ENCODE measurements at regions not wholly inside any gene's neighbourhood (a gene's known extent, or its start where the extent isn't known, plus 50 kb on each side); places are given as distances from the start of the nearest gene placed in this dataset.

GRCh38 chr7:115704884-115705283 lies 325.7 kb downstream of the TFEC start:
- Mint-ChIP-seq H3K27me3 (no peaks in the 10 kb centered on the region), H3K36me3 (no peaks in the 10 kb centered on the region), H3K4me3 (no peak overlapping the region), H3K27ac (no peak overlapping the region), H3K4me1 (no peaks in the 10 kb centered on the region), H3K9me3 (no peaks in the 10 kb centered on the region)
- DNase-seq: no peak

DNA sequence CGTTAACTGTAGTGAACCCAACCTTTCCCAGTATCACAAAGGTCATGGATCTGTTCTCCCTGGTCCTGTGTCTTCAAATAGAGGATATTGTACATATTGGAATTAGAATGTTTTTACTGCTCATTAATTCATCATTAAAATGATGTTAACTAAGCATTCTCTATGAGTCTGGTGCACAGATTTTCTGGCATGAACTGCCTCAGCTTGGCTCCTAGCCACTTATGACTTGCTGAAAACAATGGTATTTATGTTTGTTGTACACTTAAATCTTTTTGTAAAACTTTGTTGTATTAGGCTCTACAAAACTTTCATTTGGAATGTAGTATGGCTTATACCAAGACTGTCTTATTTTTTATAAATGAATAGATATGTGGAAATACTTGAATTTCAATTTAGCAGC lies 329.4 kb downstream of the TFEC start:
- Mint-ChIP-seq H3K9me3 (no peaks in the 10 kb centered on the region), H3K27me3 (no peaks in the 10 kb centered on the region), H3K27ac (no peak overlapping the region), H3K36me3 (no peaks in the 10 kb centered on the region), H3K4me1 (no peaks in the 10 kb centered on the region), H3K4me3 (no peak overlapping the region)
- DNase-seq: no peak

- no peak overlapping the region for H3K4me3 Mint-ChIP-seq
Measured at GRCh38 chr7:115694424-115694823, 336.1 kb downstream of the TFEC start.

DNA sequence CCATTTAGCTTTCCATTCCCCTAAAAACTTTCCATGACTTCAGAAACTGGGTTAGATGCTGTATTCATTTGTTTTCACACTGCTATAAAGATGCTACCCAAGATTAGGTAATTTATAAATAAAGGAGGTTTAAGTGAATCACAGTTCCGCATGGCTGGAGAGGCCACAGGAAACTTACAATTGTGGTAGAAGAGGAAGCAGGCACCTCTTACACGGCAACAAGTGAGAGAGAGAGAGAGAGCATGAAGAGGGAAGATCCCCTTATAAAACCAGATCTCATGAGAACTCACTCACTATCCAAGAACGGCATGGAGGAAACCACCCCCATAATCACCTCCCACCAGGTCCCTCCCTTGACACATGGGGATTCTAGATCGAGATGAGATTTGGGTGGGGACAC lies 336.8 kb downstream of the TFEC start:
- Mint-ChIP-seq H3K9me3 (no peaks in the 10 kb centered on the region), H3K27ac (no peak overlapping the region), H3K4me3 (no peak overlapping the region), H3K27me3 (no peaks in the 10 kb centered on the region), H3K36me3 (no peaks in the 10 kb centered on the region), H3K4me1 (no peaks in the 10 kb centered on the region)
- DNase-seq: no peak

More at GRCh38 chr7:115694424-115694823, 336.1 kb downstream of the TFEC start:
- H3K4me1 Mint-ChIP-seq: no peaks in the 10 kb centered on the region
- H3K27ac Mint-ChIP-seq: no peak overlapping the region
- no peak for DNase-seq
- no peaks in the 10 kb centered on the region for H3K36me3 Mint-ChIP-seq
- no peaks in the 10 kb centered on the region for H3K9me3 Mint-ChIP-seq
- no peaks in the 10 kb centered on the region for H3K27me3 Mint-ChIP-seq

- no peaks in the 10 kb centered on the region for H3K27me3 Mint-ChIP-seq
- DNase-seq: no peak
- no peak overlapping the region for H3K4me3 Mint-ChIP-seq
- H3K9me3 Mint-ChIP-seq: no peaks in the 10 kb centered on the region
- no peaks in the 10 kb centered on the region for H3K36me3 Mint-ChIP-seq
- H3K4me1 Mint-ChIP-seq: no peaks in the 10 kb centered on the region
- H3K27ac Mint-ChIP-seq: no peak overlapping the region
Measured at GRCh38 chr7:115689941-115690340, 340.6 kb downstream of the TFEC start.

DNA sequence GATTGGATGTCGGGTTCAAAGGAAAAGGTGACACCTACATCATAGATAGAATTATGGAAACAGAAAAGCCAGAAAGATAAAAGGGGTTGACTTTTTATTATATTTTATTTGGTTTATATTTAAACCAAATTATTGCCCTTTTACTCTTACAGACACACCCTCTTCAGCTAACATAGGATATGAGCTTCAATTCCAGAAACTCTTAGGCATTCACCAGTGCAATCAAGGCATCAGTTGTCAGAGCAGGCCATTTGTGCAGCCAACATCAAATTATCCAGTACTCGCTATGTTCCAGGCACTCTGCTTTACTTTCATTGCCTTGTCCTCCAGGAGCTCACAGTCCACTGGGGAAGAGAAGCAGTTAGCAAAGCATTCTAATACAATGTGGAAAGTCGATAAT lies 347.5 kb downstream of the TFEC start:
- H3K27ac Mint-ChIP-seq: no peak overlapping the region
- no peaks in the 10 kb centered on the region for H3K4me1 Mint-ChIP-seq
- no peaks in the 10 kb centered on the region for H3K9me3 Mint-ChIP-seq
- no peaks in the 10 kb centered on the region for H3K36me3 Mint-ChIP-seq
- no peak overlapping the region for H3K4me3 Mint-ChIP-seq
- no peak for DNase-seq
- H3K27me3 Mint-ChIP-seq: no peaks in the 10 kb centered on the region

DNA sequence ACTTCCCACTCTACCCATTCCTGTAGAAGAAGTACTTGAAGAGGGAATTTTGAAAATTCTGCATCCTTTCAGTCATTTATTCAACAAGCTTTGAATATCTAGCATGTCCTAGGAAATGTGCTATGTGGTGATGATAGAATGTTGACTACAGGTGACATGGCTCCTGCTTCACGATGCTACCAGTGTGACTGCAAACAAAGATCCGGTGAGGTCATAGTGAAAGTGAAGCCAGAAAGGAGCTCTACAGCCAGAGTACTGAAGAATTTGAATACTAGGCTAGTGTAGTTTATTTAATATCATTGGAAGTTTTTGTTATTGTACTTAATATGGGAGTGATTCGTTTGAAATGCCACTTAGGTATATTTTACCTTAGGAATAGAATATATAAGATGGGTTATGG lies 348.1 kb downstream of the TFEC start:
- no peaks in the 10 kb centered on the region for H3K9me3 Mint-ChIP-seq
- H3K27ac Mint-ChIP-seq: no peak overlapping the region
- no peaks in the 10 kb centered on the region for H3K27me3 Mint-ChIP-seq
- no peaks in the 10 kb centered on the region for H3K36me3 Mint-ChIP-seq
- no peak overlapping the region for H3K4me3 Mint-ChIP-seq
- H3K4me1 Mint-ChIP-seq: no peaks in the 10 kb centered on the region
- no peak for DNase-seq

DNA sequence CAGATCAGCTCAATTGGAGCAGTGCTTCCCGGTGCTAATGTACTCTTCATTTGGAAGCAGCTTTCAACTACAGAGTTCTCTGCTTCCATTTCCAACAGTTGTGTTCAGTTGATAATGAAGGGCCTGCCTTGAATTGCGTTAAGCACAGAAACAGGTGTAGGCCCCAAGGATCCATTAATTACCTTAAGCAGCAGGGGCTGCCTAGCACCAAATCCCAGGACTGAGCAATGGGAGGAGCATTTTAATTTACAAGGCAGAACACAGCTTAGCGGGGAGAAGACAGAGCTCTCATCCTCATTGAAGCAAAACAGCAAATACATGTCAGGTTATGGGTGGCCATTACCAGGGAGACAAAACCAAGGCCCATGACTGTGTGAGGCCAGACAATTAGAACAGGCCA lies 349.6 kb downstream of the TFEC start:
- Mint-ChIP-seq H3K27me3 (no peaks in the 10 kb centered on the region), H3K9me3 (no peaks in the 10 kb centered on the region), H3K36me3 (no peaks in the 10 kb centered on the region), H3K4me3 (no peak overlapping the region), H3K27ac (no peak overlapping the region), H3K4me1 (no peaks in the 10 kb centered on the region)
- no peak for DNase-seq

- H3K4me1 Mint-ChIP-seq: no peaks in the 10 kb centered on the region
- H3K36me3 Mint-ChIP-seq: no peaks in the 10 kb centered on the region
- H3K27ac Mint-ChIP-seq: no peak overlapping the region
- no peaks in the 10 kb centered on the region for H3K27me3 Mint-ChIP-seq
- no peak for DNase-seq
- H3K9me3 Mint-ChIP-seq: no peaks in the 10 kb centered on the region
- no peak overlapping the region for H3K4me3 Mint-ChIP-seq
Measured at GRCh38 chr7:115679976-115680375, 350.6 kb downstream of the TFEC start.

DNA sequence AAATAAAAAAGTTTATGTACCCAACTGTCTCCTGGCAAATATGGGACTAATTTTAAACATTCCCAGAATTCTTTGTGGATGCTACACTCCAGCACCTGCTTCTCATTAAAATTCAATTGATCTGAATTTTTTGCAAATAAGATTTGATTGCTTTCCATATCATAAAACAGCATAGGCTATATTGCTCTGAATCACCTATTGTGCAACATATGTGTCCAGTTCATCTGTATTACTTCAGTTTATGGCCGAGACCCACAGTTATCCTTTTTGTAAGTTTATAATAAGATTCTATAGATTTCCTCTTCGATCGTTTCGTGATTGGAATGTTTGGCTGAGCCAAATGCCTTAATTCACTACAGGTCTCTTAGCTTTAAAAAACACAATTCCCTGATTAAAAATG lies 351.1 kb downstream of the TFEC start:
- no peaks in the 10 kb centered on the region for H3K9me3 Mint-ChIP-seq
- H3K4me3 Mint-ChIP-seq: no peak overlapping the region
- H3K4me1 Mint-ChIP-seq: no peaks in the 10 kb centered on the region
- H3K27ac Mint-ChIP-seq: no peak overlapping the region
- no peak for DNase-seq
- H3K27me3 Mint-ChIP-seq: no peaks in the 10 kb centered on the region
- H3K36me3 Mint-ChIP-seq: no peaks in the 10 kb centered on the region

- H3K4me1 Mint-ChIP-seq: no peaks in the 10 kb centered on the region
- H3K27ac Mint-ChIP-seq: no peak overlapping the region
- no peaks in the 10 kb centered on the region for H3K27me3 Mint-ChIP-seq
- DNase-seq: no peak
- no peak overlapping the region for H3K4me3 Mint-ChIP-seq
- no peaks in the 10 kb centered on the region for H3K36me3 Mint-ChIP-seq
- no peaks in the 10 kb centered on the region for H3K9me3 Mint-ChIP-seq
Measured at GRCh38 chr7:115678086-115678982, 352.2 kb downstream of the TFEC start.

GRCh38 chr7:115676707-115677106 lies 353.9 kb downstream of the TFEC start:
- no peak for DNase-seq
- no peak overlapping the region for H3K27ac Mint-ChIP-seq
- no peaks in the 10 kb centered on the region for H3K9me3 Mint-ChIP-seq
- no peaks in the 10 kb centered on the region for H3K4me1 Mint-ChIP-seq
- H3K36me3 Mint-ChIP-seq: no peaks in the 10 kb centered on the region
- H3K27me3 Mint-ChIP-seq: no peaks in the 10 kb centered on the region
- no peak overlapping the region for H3K4me3 Mint-ChIP-seq

- Mint-ChIP-seq H3K4me3 (no peak overlapping the region), H3K36me3 (no peaks in the 10 kb centered on the region), H3K27me3 (no peaks in the 10 kb centered on the region), H3K9me3 (no peaks in the 10 kb centered on the region), H3K27ac (no peak overlapping the region), H3K4me1 (no peaks in the 10 kb centered on the region)
- DNase-seq: no peak
Measured at GRCh38 chr7:115676080-115676479, 354.5 kb downstream of the TFEC start.

- no peak for DNase-seq
- H3K4me3 Mint-ChIP-seq: no peak overlapping the region
- no peaks in the 10 kb centered on the region for H3K27me3 Mint-ChIP-seq
- no peaks in the 10 kb centered on the region for H3K9me3 Mint-ChIP-seq
- H3K27ac Mint-ChIP-seq: no peak overlapping the region
- no peaks in the 10 kb centered on the region for H3K4me1 Mint-ChIP-seq
- H3K36me3 Mint-ChIP-seq: no peaks in the 10 kb centered on the region
Measured at GRCh38 chr7:115674467-115675024, 356.0 kb downstream of the TFEC start.

DNA sequence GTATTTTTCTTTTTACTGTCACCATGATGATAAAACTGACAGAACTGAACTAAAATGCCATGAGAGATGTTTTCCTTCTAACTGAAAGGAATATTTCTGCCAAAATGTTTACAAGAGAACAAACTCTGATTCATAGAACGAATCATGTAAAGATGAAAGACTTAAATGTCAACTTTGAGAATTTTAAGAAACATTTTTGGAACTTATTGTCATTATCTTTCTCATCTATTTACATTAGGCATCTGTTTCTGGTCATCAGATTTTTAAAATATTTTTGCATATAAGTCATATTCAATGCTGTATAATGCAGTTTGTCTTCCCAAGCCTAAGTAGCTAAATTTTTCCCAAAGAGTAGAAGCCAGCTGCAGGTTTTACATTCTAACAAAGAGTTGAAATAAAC lies 358.5 kb downstream of the TFEC start:
- Mint-ChIP-seq H3K36me3 (no peaks in the 10 kb centered on the region), H3K9me3 (no peaks in the 10 kb centered on the region), H3K4me1 (no peaks in the 10 kb centered on the region), H3K27me3 (no peaks in the 10 kb centered on the region), H3K27ac (no peak overlapping the region), H3K4me3 (no peak overlapping the region)
- no peak for DNase-seq

DNA sequence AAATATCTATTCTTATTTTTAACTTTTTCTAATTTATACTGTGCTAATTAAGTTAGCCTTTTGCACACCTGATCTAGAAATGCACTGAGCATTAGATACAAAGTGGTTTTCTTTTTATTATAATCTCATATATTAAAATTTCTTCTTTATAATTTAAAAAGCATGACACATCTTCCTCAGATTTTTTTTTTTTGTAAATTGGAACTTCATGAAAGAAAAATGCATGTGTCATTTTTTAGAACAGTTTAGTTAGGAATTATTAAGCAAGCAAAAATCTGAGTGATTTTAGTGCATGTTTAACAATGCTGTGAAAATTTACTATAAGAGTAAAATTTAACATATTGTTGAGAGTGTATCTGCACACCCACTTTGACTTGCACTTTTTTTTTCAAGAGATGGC lies 367.9 kb downstream of the TFEC start:
- Mint-ChIP-seq H3K4me3 (no peak overlapping the region), H3K27me3 (no peaks in the 10 kb centered on the region), H3K9me3 (peaks cover 2% of the 10 kb centered on the region), H3K36me3 (no peaks in the 10 kb centered on the region), H3K4me1 (no peaks in the 10 kb centered on the region), H3K27ac (no peak overlapping the region)
- no peak for DNase-seq

Measured in activated naive CD8-positive, alpha-beta T cell treated with anti-CD3 and anti-CD28 coated beads for 36 hours (primary cell).